ENCODE measurements at regions not wholly inside any gene's neighbourhood (a gene's known extent, or its start where the extent isn't known, plus 50 kb on each side); places are given as distances from the start of the nearest gene placed in this dataset.

DNA sequence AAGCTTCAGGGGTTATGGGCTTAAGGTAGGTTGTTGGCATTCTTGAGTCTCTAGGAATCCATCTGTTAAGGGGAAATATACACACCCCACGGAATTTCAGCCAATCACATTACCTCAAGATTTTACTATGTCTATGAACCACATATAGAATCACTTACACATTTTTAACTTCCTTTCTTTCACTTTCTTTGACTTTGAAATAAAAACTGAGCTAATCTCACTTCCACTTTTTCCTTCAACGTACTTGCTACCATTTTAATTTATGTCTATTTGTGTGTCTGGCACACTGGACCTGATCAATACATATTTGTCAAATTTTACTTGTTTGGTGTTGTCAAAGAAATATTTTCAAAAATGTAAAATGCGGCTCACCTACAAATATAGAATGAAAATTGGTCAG is 545.4 kb upstream of the JAG1 start:
- Histone ChIP-seq H3K4me3 (ENCODE audit: low read depth, low read length) (no peak overlapping the region), H3K4me1 (ENCODE audit: control insufficient read depth, insufficient read depth, low read length) (no peaks in the 10 kb centered on the region), H3K9me3 (ENCODE audit: control insufficient read depth, insufficient read depth, low read length) (no peaks in the 10 kb centered on the region), H3K36me3 (ENCODE audit: control insufficient read depth, insufficient read depth, low read length) (no peaks in the 10 kb centered on the region), H3K27me3 (ENCODE audit: control insufficient read depth, insufficient read depth, low read length) (no peaks in the 10 kb centered on the region), H3K9ac (ENCODE audit: low read depth, low read length) (no peak overlapping the region)

DNA sequence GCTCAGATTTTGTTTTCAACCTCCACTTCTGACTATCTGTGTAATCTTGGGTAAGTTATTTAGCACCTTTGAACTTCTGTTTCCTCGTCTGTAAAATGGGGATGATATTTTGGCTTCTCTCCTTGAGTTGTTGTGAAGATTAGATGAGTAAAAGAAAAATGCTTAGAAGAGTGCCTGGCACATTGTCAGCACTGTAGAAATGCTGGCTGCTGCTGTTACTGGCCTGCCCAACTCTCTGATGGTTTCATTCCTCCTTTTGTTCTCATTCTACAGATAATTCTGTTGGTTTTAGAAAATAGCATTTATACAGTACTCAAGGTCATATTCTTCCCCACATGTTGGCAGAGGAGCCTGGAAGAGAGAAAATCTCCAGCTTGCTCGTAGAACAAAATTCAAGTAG is 547.2 kb upstream of the JAG1 start:
- H3K4me3 ChIP-seq (ENCODE audit: low read depth, low read length): no peak overlapping the region
- no peaks in the 10 kb centered on the region for H3K9me3 ChIP-seq (ENCODE audit: control insufficient read depth, insufficient read depth, low read length)
- H3K27me3 ChIP-seq (ENCODE audit: control insufficient read depth, insufficient read depth, low read length): no peaks in the 10 kb centered on the region
- no peaks in the 10 kb centered on the region for H3K4me1 ChIP-seq (ENCODE audit: control insufficient read depth, insufficient read depth, low read length)
- H3K36me3 ChIP-seq (ENCODE audit: control insufficient read depth, insufficient read depth, low read length): no peaks in the 10 kb centered on the region
- H3K9ac ChIP-seq (ENCODE audit: low read depth, low read length): no peak overlapping the region

DNA sequence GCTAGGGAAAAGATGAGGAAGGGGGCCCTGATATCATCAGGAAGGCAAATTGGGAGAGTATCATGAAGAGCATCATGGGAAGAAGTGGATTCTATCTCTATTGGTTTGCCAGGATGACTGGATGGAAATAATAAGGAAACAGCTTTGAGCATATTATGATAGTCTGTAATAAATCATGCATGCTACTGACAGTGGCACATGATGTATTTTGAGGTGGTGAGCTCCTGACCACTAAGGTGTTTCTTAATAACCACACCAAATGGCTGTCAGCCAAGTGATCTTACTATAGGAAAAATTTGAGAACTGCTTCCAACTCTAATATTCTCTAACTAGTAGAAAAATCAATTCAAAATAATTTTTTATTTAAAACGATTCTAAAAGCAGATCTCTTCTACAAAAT is 548.4 kb upstream of the JAG1 start:
- no peaks in the 10 kb centered on the region for H3K4me1 ChIP-seq (ENCODE audit: control insufficient read depth, insufficient read depth, low read length)
- H3K36me3 ChIP-seq (ENCODE audit: control insufficient read depth, insufficient read depth, low read length): no peaks in the 10 kb centered on the region
- no peaks in the 10 kb centered on the region for H3K27me3 ChIP-seq (ENCODE audit: control insufficient read depth, insufficient read depth, low read length)
- no peak overlapping the region for H3K9ac ChIP-seq (ENCODE audit: low read depth, low read length)
- H3K9me3 ChIP-seq (ENCODE audit: control insufficient read depth, insufficient read depth, low read length): no peaks in the 10 kb centered on the region
- no peak overlapping the region for H3K4me3 ChIP-seq (ENCODE audit: low read depth, low read length)

DNA sequence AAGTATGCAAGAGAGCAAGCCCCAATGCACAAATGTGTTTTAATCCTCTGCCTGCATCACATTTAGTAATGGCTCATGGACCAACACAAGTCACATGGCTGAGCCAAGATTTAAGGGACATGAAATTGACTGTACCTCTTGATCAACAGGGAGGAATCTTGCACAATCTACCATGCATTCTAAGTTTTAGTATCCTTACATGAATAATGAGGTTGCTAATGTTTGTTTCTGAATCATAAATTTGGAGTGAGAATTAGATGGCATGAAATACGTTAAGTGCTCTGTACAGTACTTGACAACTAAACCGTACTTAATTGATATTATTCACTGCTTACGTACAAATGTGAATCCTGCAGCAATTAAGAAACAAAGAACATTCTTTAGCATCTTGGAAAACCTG is 553.8 kb upstream of the JAG1 start:
- Histone ChIP-seq H3K9me3 (ENCODE audit: control insufficient read depth, insufficient read depth, low read length) (no peaks in the 10 kb centered on the region), H3K9ac (ENCODE audit: low read depth, low read length) (no peak overlapping the region), H3K4me1 (ENCODE audit: control insufficient read depth, insufficient read depth, low read length) (no peaks in the 10 kb centered on the region), H3K36me3 (ENCODE audit: control insufficient read depth, insufficient read depth, low read length) (no peaks in the 10 kb centered on the region), H3K4me3 (ENCODE audit: low read depth, low read length) (no peak overlapping the region), H3K27me3 (ENCODE audit: control insufficient read depth, insufficient read depth, low read length) (no peaks in the 10 kb centered on the region)

- Histone ChIP-seq H3K36me3 (ENCODE audit: control insufficient read depth, insufficient read depth, low read length) (no peaks in the 10 kb centered on the region), H3K9ac (ENCODE audit: low read depth, low read length) (no peak overlapping the region)
Measured at GRCh38 chr20:11229772-11230171, 556.0 kb upstream of the JAG1 start.

GRCh38 chr20:11230999-11231398 is 557.2 kb upstream of the JAG1 start:
- Histone ChIP-seq H3K27me3 (ENCODE audit: control insufficient read depth, insufficient read depth, low read length) (no peaks in the 10 kb centered on the region), H3K4me3 (ENCODE audit: low read depth, low read length) (no peak overlapping the region), H3K9ac (ENCODE audit: low read depth, low read length) (no peak overlapping the region), H3K36me3 (ENCODE audit: control insufficient read depth, insufficient read depth, low read length) (no peaks in the 10 kb centered on the region), H3K4me1 (ENCODE audit: control insufficient read depth, insufficient read depth, low read length) (no peaks in the 10 kb centered on the region), H3K9me3 (ENCODE audit: control insufficient read depth, insufficient read depth, low read length) (no peaks in the 10 kb centered on the region)

More at GRCh38 chr20:11229772-11230171, 556.0 kb upstream of the JAG1 start:
- Histone ChIP-seq H3K27me3 (ENCODE audit: control insufficient read depth, insufficient read depth, low read length) (no peaks in the 10 kb centered on the region), H3K9me3 (ENCODE audit: control insufficient read depth, insufficient read depth, low read length) (no peaks in the 10 kb centered on the region), H3K4me3 (ENCODE audit: low read depth, low read length) (no peak overlapping the region), H3K4me1 (ENCODE audit: control insufficient read depth, insufficient read depth, low read length) (no peaks in the 10 kb centered on the region)

DNA sequence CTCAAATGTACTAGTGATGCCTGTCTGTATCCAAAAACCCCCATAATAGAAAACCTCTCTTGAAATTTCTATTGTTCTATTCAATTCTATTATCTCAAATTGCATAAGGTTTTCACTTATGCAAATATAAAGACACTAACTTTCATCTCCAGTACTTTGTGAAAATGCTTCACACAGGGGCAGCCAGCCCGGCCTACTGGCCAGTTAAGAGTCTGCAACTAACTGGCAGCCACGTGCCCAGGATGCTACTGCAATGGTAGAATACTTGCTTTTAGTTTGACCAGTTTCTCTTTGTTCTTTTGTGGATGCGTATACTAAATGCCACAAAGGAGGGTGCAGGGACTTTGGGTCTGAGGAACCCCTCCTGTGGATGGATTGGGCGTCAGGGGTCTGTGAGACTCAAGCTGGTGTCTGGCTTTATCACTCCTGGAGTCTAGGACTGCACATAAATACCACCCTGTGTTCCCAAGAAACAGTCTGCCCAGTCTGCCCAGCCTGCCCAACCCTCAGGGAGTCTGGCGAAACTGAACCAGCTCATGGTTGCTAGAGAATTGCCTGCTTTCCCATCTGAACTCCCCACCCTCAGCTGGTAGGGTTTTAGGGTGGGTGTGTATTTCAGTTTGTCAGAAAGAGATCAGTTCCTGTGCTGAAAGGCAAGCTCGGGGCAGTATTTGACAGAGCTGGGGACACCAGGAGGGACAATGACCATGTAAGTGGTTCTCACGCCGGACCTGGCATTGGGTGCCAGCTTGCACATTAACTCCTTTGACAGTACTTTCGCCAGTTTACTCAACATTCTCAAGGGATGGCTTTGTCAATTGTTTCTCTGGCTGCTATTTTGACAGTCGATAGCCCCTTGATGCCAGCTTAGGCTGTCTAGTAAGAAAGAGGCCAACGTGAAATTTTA is 558.2 kb upstream of the JAG1 start:
- Histone ChIP-seq H3K4me1 (ENCODE audit: control insufficient read depth, insufficient read depth, low read length) (no peaks in the 10 kb centered on the region), H3K9me3 (ENCODE audit: control insufficient read depth, insufficient read depth, low read length) (no peaks in the 10 kb centered on the region), H3K27me3 (ENCODE audit: control insufficient read depth, insufficient read depth, low read length) (no peaks in the 10 kb centered on the region), H3K36me3 (ENCODE audit: control insufficient read depth, insufficient read depth, low read length) (no peaks in the 10 kb centered on the region), H3K9ac (ENCODE audit: low read depth, low read length) (no peak overlapping the region), H3K4me3 (ENCODE audit: low read depth, low read length) (no peak overlapping the region)

DNA sequence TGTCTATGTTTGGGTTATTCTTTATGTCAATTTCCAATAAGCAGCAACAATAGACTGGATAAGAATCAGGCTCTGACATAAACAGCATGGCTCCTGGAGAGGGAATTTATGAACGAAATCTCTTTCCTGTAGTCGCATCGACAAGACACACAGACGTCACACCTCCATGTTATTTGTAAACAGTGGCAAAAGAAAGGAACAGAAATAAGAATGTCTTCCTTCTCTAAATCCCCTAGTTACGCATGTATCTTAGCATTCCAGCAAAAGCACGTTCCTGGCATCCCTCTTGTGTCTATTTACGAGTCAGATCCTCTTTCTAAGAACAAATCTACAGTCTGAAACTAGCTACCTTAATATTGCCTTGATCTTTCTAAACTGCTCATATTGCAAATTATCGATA is 559.1 kb upstream of the JAG1 start:
- H3K27me3 ChIP-seq (ENCODE audit: control insufficient read depth, insufficient read depth, low read length): no peaks in the 10 kb centered on the region
- H3K4me1 ChIP-seq (ENCODE audit: control insufficient read depth, insufficient read depth, low read length): no peaks in the 10 kb centered on the region
- H3K9me3 ChIP-seq (ENCODE audit: control insufficient read depth, insufficient read depth, low read length): no peaks in the 10 kb centered on the region
- no peak overlapping the region for H3K9ac ChIP-seq (ENCODE audit: low read depth, low read length)
- H3K36me3 ChIP-seq (ENCODE audit: control insufficient read depth, insufficient read depth, low read length): no peaks in the 10 kb centered on the region
- H3K4me3 ChIP-seq (ENCODE audit: low read depth, low read length): no peak overlapping the region

- Histone ChIP-seq H3K4me1 (ENCODE audit: control insufficient read depth, insufficient read depth, low read length) (no peaks in the 10 kb centered on the region), H3K36me3 (ENCODE audit: control insufficient read depth, insufficient read depth, low read length) (no peaks in the 10 kb centered on the region), H3K9ac (ENCODE audit: low read depth, low read length) (no peak overlapping the region), H3K9me3 (ENCODE audit: control insufficient read depth, insufficient read depth, low read length) (no peaks in the 10 kb centered on the region), H3K27me3 (ENCODE audit: control insufficient read depth, insufficient read depth, low read length) (no peaks in the 10 kb centered on the region), H3K4me3 (ENCODE audit: low read depth, low read length) (no peak overlapping the region)
Measured at GRCh38 chr20:11234181-11234580, 560.4 kb upstream of the JAG1 start.

- no peak overlapping the region for H3K9ac ChIP-seq (ENCODE audit: low read depth, low read length)
- no peak overlapping the region for H3K4me3 ChIP-seq (ENCODE audit: low read depth, low read length)
- no peaks in the 10 kb centered on the region for H3K36me3 ChIP-seq (ENCODE audit: control insufficient read depth, insufficient read depth, low read length)
- no peaks in the 10 kb centered on the region for H3K9me3 ChIP-seq (ENCODE audit: control insufficient read depth, insufficient read depth, low read length)
- no peaks in the 10 kb centered on the region for H3K4me1 ChIP-seq (ENCODE audit: control insufficient read depth, insufficient read depth, low read length)
- no peaks in the 10 kb centered on the region for H3K27me3 ChIP-seq (ENCODE audit: control insufficient read depth, insufficient read depth, low read length)
Measured at GRCh38 chr20:11234608-11235007, 560.8 kb upstream of the JAG1 start.

GRCh38 chr20:11235058-11235457 is 561.3 kb upstream of the JAG1 start:
- no peak overlapping the region for H3K9ac ChIP-seq (ENCODE audit: low read depth, low read length)
- no peak overlapping the region for H3K4me3 ChIP-seq (ENCODE audit: low read depth, low read length)
- H3K36me3 ChIP-seq (ENCODE audit: control insufficient read depth, insufficient read depth, low read length): no peaks in the 10 kb centered on the region

GRCh38 chr20:11242320-11242719 is 568.5 kb upstream of the JAG1 start:
- Histone ChIP-seq H3K9me3 (ENCODE audit: control insufficient read depth, insufficient read depth, low read length) (no peaks in the 10 kb centered on the region), H3K4me3 (ENCODE audit: low read depth, low read length) (no peak overlapping the region), H3K36me3 (ENCODE audit: control insufficient read depth, insufficient read depth, low read length) (no peaks in the 10 kb centered on the region), H3K27me3 (ENCODE audit: control insufficient read depth, insufficient read depth, low read length) (no peaks in the 10 kb centered on the region), H3K4me1 (ENCODE audit: control insufficient read depth, insufficient read depth, low read length) (no peaks in the 10 kb centered on the region), H3K9ac (ENCODE audit: low read depth, low read length) (no peak overlapping the region)

More at GRCh38 chr20:11235058-11235457, 561.3 kb upstream of the JAG1 start:
- no peaks in the 10 kb centered on the region for H3K4me1 ChIP-seq (ENCODE audit: control insufficient read depth, insufficient read depth, low read length)
- H3K9me3 ChIP-seq (ENCODE audit: control insufficient read depth, insufficient read depth, low read length): no peaks in the 10 kb centered on the region
- no peaks in the 10 kb centered on the region for H3K27me3 ChIP-seq (ENCODE audit: control insufficient read depth, insufficient read depth, low read length)
